Peyer's patch (tissue), 4 donors: ENCODE measurements at regions not wholly inside any gene's neighbourhood (a gene's known extent, or its start where the extent isn't known, plus 50 kb on each side); places are given as distances from the start of the nearest gene placed in this dataset.

Source experiments
- DNase-seq, 3 donors: peaks; one replicate each; pipeline ENCODE4 v3.0.0-alpha.2; 2017 to 2019
- H3K27ac ChIP-seq, 4 donors: fragments of 200-600 bp; sonication (generic); one replicate each; pipeline ENCODE4 v1.5.1; 2016 to 2019
- H3K27me3 ChIP-seq, 2 donors: fragments of 200-600 bp; sonication (generic); one replicate each; pipeline ENCODE4 v1.5.1; 2019
- H3K36me3 ChIP-seq, 3 donors: fragments of 200-600 bp; sonication (generic); one replicate each; pipeline ENCODE4 v1.5.1; 2016 to 2019
- H3K4me1 ChIP-seq, 4 donors: fragments of 200-600 bp; sonication (generic); one replicate each; pipeline ENCODE4 v1.5.1; 2016 to 2019
- H3K4me3 ChIP-seq, 4 donors: fragments of 200-600 bp; sonication (generic); 1 replicate in 3 of 4; 2 replicates in 1 of 4; pipeline ENCODE4 v1.5.1; 2016 to 2019; ENCODE audit warnings: mild to moderate bottlenecking in 1 of 4
- H3K9me3 ChIP-seq, 4 donors: fragments of 200-600 bp; sonication (generic); one replicate each; pipeline ENCODE4 v1.5.1; 2016 to 2019; ENCODE audit warnings: mild to moderate bottlenecking in 1 of 4
- CTCF ChIP-seq, 6 experiments: fragments of 450-650 bp in 4 of 6; fragments of 200-600 bp in 2 of 6; sonication (generic) in 1 of 6; IDR thresholded peaks; one replicate each; pipeline ENCODE4 v1.5.1; 2017 to 2019; ENCODE audit warnings: antibody characterized with exemption in 6 of 6, mild to moderate bottlenecking in 3 of 6, moderate library complexity in 1 of 6
- POLR2A ChIP-seq, 2 donors: fragments of 450-650 bp; IDR thresholded peaks; one replicate each; pipeline ENCODE4 v1.5.1; 2017; ENCODE audit warnings: antibody characterized with exemption in 2 of 2, mild to moderate bottlenecking in 2 of 2, moderate library complexity in 2 of 2

GRCh38 chrX:120752431-120753082, 122.7 kb upstream of the C1GALT1C1 start:
- no peak for TF ChIP-seq POLR2A (IDR thresholded peaks at IDR 0.05)
- no peak for TF ChIP-seq CTCF (IDR thresholded peaks at IDR 0.05)
- Histone ChIP-seq H3K36me3 (no peaks in the 10 kb centered on the region), H3K4me3 (no peak overlapping the region), H3K9me3 (no peaks in the 10 kb centered on the region), H3K27me3 (no peaks in the 10 kb centered on the region), H3K27ac (peak overlapping the region in 2 of 4 donors; percentile 32 to 63), H3K4me1 (no peaks in the 10 kb centered on the region)
- no peak for DNase-seq

GRCh38 chrX:120751683-120752082, 121.8 kb upstream of the C1GALT1C1 start:
- Histone ChIP-seq H3K4me3 (no peak overlapping the region), H3K9me3 (no peaks in the 10 kb centered on the region), H3K4me1 (no peaks in the 10 kb centered on the region), H3K36me3 (no peaks in the 10 kb centered on the region), H3K27me3 (no peaks in the 10 kb centered on the region), H3K27ac (no peak overlapping the region)
- TF ChIP-seq POLR2A (IDR thresholded peaks at IDR 0.05) (no peak), CTCF (IDR thresholded peaks at IDR 0.05) (no peak)
- DNase-seq = no peak

- Histone ChIP-seq H3K4me3 (no peak overlapping the region), H3K4me1 (no peaks in the 10 kb centered on the region), H3K36me3 (no peaks in the 10 kb centered on the region), H3K27me3 (no peaks in the 10 kb centered on the region), H3K27ac (peak overlapping the region in 1 of 4 donors; percentile 2), H3K9me3 (no peaks in the 10 kb centered on the region)
- no peak for DNase-seq
- no peak for TF ChIP-seq POLR2A (IDR thresholded peaks at IDR 0.05)
- no peak for TF ChIP-seq CTCF (IDR thresholded peaks at IDR 0.05)
These were observed 120.5 kb upstream of the C1GALT1C1 start for GRCh38 chrX:120750381-120750780.

- no peaks in the 10 kb centered on the region for H3K36me3 ChIP-seq
These were observed 119.4 kb upstream of the C1GALT1C1 start for GRCh38 chrX:120749141-120749846.

GRCh38 chrX:120746153-120746552, 116.3 kb upstream of the C1GALT1C1 start:
- Histone ChIP-seq H3K27ac (no peak overlapping the region), H3K9me3 (no peaks in the 10 kb centered on the region), H3K4me3 (no peak overlapping the region), H3K4me1 (no peaks in the 10 kb centered on the region), H3K36me3 (no peaks in the 10 kb centered on the region), H3K27me3 (no peaks in the 10 kb centered on the region)
- TF ChIP-seq CTCF (IDR thresholded peaks at IDR 0.05) (no peak), POLR2A (IDR thresholded peaks at IDR 0.05) (no peak)
- DNase-seq = no peak

More at GRCh38 chrX:120749141-120749846, 119.4 kb upstream of the C1GALT1C1 start:
- Histone ChIP-seq H3K9me3 (no peaks in the 10 kb centered on the region), H3K27me3 (no peaks in the 10 kb centered on the region), H3K27ac (peak overlapping the region in 2 of 4 donors; percentile 22 to 60), H3K4me1 (no peaks in the 10 kb centered on the region), H3K4me3 (no peak overlapping the region)
- TF ChIP-seq CTCF (IDR thresholded peaks at IDR 0.05) (no peak), POLR2A (IDR thresholded peaks at IDR 0.05) (no peak)
- DNase-seq = peak in 2 of 3 donors; percentile 70 to 73
